ENCODE measurements at regions not wholly inside any gene's neighbourhood (a gene's known extent, or its start where the extent isn't known, plus 50 kb on each side); places are given as distances from the start of the nearest gene placed in this dataset.

DNA sequence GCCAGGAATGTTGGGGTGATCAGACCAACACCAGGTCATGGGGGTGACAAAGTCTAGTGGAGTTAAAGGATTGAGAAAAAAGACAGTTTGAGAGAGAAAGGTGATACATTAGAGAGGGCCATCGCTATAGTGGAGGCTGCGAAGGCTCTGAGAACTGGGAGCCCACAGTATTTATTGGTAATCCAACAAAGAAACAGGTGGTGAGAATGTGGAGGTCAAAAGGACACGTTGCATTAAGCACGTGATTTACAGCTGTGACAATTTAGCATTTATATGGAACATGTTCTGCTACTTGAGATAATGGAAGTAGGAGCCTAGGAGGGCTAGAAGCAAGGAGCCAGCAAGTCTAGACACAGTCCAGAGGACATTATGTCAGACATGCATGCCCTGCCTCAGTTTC lies 2086.5 kb upstream of the C9orf72 start:
- ChIA-PET POLR2A (no interaction called here), CTCF (no interaction called here)
- intact Hi-C loops (cut with micrococcal nuclease) (no loop called here), dilution Hi-C loops (cut with MboI; ENCODE audit: extremely low pct_ligation_motif_present, low sequenced_read_pairs) (no loop called here)
- Histone ChIP-seq H3K4me1 (ENCODE audit: control insufficient read depth, extremely low read depth, insufficient read depth, low read length) (no peaks in the 10 kb centered on the region), H3K36me3 (ENCODE audit: control insufficient read depth in 2 of 2, extremely low read depth in 1 of 2, insufficient read depth in 2 of 2, low read length in 2 of 2) (no peaks in the 10 kb centered on the region), H3K9ac (replicated peaks; ENCODE audit: extremely low read depth, insufficient read depth, low read length) (no peak overlapping the region), H4K20me1 (replicated peaks; ENCODE audit: control insufficient read depth, extremely low read depth, insufficient read depth, low read length) (no peaks in the 10 kb centered on the region), H3K4me2 (ENCODE audit: insufficient read depth, low read length) (no peak overlapping the region), H3K4me3 (replicated peaks in 1 of 3; ENCODE audit: insufficient read depth in 1 of 3, low read depth in 1 of 3, low read length in 3 of 3) (no peak overlapping the region), H3K27me3 (ENCODE audit: control insufficient read depth in 2 of 2, insufficient read depth in 2 of 2, low read length in 2 of 2) (no peaks in the 10 kb centered on the region), H3K9me3 (replicated peaks; ENCODE audit: control insufficient read depth, insufficient read depth, low read length) (peaks cover 2% of the 10 kb centered on the region), H3K9me1 (replicated peaks; ENCODE audit: control insufficient read depth, extremely low read depth, insufficient read depth, low read length) (no peaks in the 10 kb centered on the region), H2AFZ (ENCODE audit: low read depth, low read length) (no peak overlapping the region), H3K79me2 (ENCODE audit: control insufficient read depth, insufficient read depth, low read length) (no peaks in the 10 kb centered on the region), H3K27ac (ENCODE audit: insufficient read depth, low read depth, low read length) (no peak overlapping the region)
- FAIRE-seq (no peak), DNase-seq (ENCODE audit: low read depth, low spot score) (no peak)
- TF ChIP-seq, protein P1, sequence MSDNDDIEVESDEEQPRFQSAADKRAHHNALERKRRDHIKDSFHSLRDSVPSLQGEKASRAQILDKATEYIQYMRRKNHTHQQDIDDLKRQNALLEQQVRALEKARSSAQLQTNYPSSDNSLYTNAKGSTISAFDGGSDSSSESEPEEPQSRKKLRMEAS (IDR thresholded peaks at IDR 0.05; ENCODE audit: insufficient read depth, insufficient read length) = no peak
- TF ChIP-seq MYC (IDR thresholded peaks at IDR 0.05; ENCODE audit: low read depth, low read length) = no peak
- BruUV-seq (replicated peaks) = no TSS peak

DNA sequence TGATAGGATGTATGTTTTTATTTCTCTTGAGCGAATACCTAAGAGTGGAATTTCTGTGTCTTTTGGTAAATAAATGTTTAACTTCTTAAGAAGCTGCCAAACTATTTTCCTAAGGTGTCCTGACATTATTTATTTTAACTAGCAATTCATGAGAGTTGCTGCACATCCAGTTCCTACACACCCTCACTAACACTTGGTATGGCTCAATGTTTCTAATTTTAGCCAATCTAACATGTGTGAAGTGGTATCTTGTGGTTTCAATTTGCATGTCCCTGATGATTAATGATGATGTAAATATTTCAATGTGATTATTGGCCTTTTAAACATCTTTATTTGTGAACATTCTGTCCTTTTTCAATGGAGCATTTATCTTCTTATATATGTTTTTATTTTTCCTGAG lies 2095.5 kb upstream of the C9orf72 start:
- Histone ChIP-seq H3K4me3 (replicated peaks in 1 of 3; ENCODE audit: insufficient read depth in 1 of 3, low read depth in 1 of 3, low read length in 3 of 3) (no peak overlapping the region), H2AFZ (ENCODE audit: low read depth, low read length) (no peak overlapping the region), H3K27me3 (ENCODE audit: control insufficient read depth in 2 of 2, insufficient read depth in 2 of 2, low read length in 2 of 2) (no peaks in the 10 kb centered on the region), H4K20me1 (replicated peaks; ENCODE audit: control insufficient read depth, extremely low read depth, insufficient read depth, low read length) (no peaks in the 10 kb centered on the region), H3K9ac (replicated peaks; ENCODE audit: extremely low read depth, insufficient read depth, low read length) (no peak overlapping the region), H3K36me3 (ENCODE audit: control insufficient read depth in 2 of 2, extremely low read depth in 1 of 2, insufficient read depth in 2 of 2, low read length in 2 of 2) (no peaks in the 10 kb centered on the region), H3K9me3 (replicated peaks; ENCODE audit: control insufficient read depth, insufficient read depth, low read length) (peaks cover 3% of the 10 kb centered on the region), H3K79me2 (ENCODE audit: control insufficient read depth, insufficient read depth, low read length) (no peaks in the 10 kb centered on the region), H3K4me1 (ENCODE audit: control insufficient read depth, extremely low read depth, insufficient read depth, low read length) (no peaks in the 10 kb centered on the region), H3K4me2 (ENCODE audit: insufficient read depth, low read length) (no peak overlapping the region), H3K9me1 (replicated peaks; ENCODE audit: control insufficient read depth, extremely low read depth, insufficient read depth, low read length) (no peaks in the 10 kb centered on the region), H3K27ac (ENCODE audit: insufficient read depth, low read depth, low read length) (no peak overlapping the region)
- BruUV-seq (replicated peaks) = no TSS peak
- intact Hi-C loops (cut with micrococcal nuclease) (no loop called here), dilution Hi-C loops (cut with MboI; ENCODE audit: extremely low pct_ligation_motif_present, low sequenced_read_pairs) (no loop called here)
- CTCF ChIA-PET = interaction anchor here (0.6 kb wide), 1 partner anchor 487 kb away, joined by 3 read pairs; no protein-coding TSS in a partner anchor
- DNase-seq (ENCODE audit: low read depth, low spot score) (no peak), FAIRE-seq (no peak)
- TF ChIP-seq POLR2AphosphoS5 (IDR thresholded peaks at IDR 0.05; ENCODE audit: insufficient read depth, low read depth, low read length) = no peak
- TF ChIP-seq FOS (IDR thresholded peaks at IDR 0.05; ENCODE audit: borderline replicate concordance, insufficient read depth, low read length) = no peak
- no peak for TF ChIP-seq JUN (IDR thresholded peaks at IDR 0.05; ENCODE audit: borderline replicate concordance, insufficient read depth, insufficient read length, low read depth)
- no peak for TF ChIP-seq EZH2 (IDR thresholded peaks at IDR 0.05; ENCODE audit: borderline replicate concordance, low read depth, low read length, severe bottlenecking)
- TF ChIP-seq, protein P1 (IDR thresholded peaks at IDR 0.05; ENCODE audit: insufficient read depth, insufficient read length) = no peak
- no peak for TF ChIP-seq POLR2A (IDR thresholded peaks at IDR 0.05; ENCODE audit: low read depth, low read length)
- no peak for TF ChIP-seq MYC (IDR thresholded peaks at IDR 0.05; ENCODE audit: low read depth, low read length)
- TF ChIP-seq GATA2 (IDR thresholded peaks at IDR 0.05; ENCODE audit: insufficient read depth, insufficient read length, low read depth, low read length) = no peak
- TF ChIP-seq, protein P2, sequence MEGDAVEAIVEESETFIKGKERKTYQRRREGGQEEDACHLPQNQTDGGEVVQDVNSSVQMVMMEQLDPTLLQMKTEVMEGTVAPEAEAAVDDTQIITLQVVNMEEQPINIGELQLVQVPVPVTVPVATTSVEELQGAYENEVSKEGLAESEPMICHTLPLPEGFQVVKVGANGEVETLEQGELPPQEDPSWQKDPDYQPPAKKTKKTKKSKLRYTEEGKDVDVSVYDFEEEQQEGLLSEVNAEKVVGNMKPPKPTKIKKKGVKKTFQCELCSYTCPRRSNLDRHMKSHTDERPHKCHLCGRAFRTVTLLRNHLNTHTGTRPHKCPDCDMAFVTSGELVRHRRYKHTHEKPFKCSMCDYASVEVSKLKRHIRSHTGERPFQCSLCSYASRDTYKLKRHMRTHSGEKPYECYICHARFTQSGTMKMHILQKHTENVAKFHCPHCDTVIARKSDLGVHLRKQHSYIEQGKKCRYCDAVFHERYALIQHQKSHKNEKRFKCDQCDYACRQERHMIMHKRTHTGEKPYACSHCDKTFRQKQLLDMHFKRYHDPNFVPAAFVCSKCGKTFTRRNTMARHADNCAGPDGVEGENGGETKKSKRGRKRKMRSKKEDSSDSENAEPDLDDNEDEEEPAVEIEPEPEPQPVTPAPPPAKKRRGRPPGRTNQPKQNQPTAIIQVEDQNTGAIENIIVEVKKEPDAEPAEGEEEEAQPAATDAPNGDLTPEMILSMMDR (IDR thresholded peaks at IDR 0.05; ENCODE audit: extremely low read depth in 1 of 2, insufficient read depth in 1 of 2, low read depth in 1 of 2, low read length in 2 of 2) = no peak
- POLR2A ChIA-PET = no interaction called here
